ENCODE measurements at regions not wholly inside any gene's neighbourhood (a gene's known extent, or its start where the extent isn't known, plus 50 kb on each side); places are given as distances from the start of the nearest gene placed in this dataset.

GRCh38 chr3:164879201-164879600, 199.1 kb downstream of the SI start:
- H3K4me3 ChIP-seq (ENCODE audit: control insufficient read depth, low read depth, low read length), result no peak overlapping the region
- TF ChIP-seq CTCF (conservative IDR thresholded peaks at IDR 0.05; ENCODE audit: control insufficient read depth, insufficient read depth, low read depth, low read length), result no peak
- DNase-seq (ENCODE audit: low read depth), result no peak

GRCh38 chr3:164864454-164864853, 213.8 kb downstream of the SI start:
- no peak for TF ChIP-seq CTCF (conservative IDR thresholded peaks at IDR 0.05; ENCODE audit: control insufficient read depth, insufficient read depth, low read depth, low read length)
- DNase-seq (ENCODE audit: low read depth), result no peak
- H3K4me3 ChIP-seq (ENCODE audit: control insufficient read depth, low read depth, low read length), result no peak overlapping the region

GRCh38 chr3:164852866-164853265, 225.4 kb downstream of the SI start:
- TF ChIP-seq CTCF (conservative IDR thresholded peaks at IDR 0.05; ENCODE audit: control insufficient read depth, insufficient read depth, low read depth, low read length), result no peak
- H3K4me3 ChIP-seq (ENCODE audit: control insufficient read depth, low read depth, low read length), result no peak overlapping the region
- no peak for DNase-seq (ENCODE audit: low read depth)

GRCh38 chr3:164851905-164852304, 226.4 kb downstream of the SI start:
- no peak for TF ChIP-seq CTCF (conservative IDR thresholded peaks at IDR 0.05; ENCODE audit: control insufficient read depth, insufficient read depth, low read depth, low read length)
- DNase-seq (ENCODE audit: low read depth), result no peak
- H3K4me3 ChIP-seq (ENCODE audit: control insufficient read depth, low read depth, low read length), result no peak overlapping the region

GRCh38 chr3:164851204-164851603, 227.1 kb downstream of the SI start:
- DNase-seq (ENCODE audit: low read depth), result no peak
- TF ChIP-seq CTCF (conservative IDR thresholded peaks at IDR 0.05; ENCODE audit: control insufficient read depth, insufficient read depth, low read depth, low read length), result no peak
- H3K4me3 ChIP-seq (ENCODE audit: control insufficient read depth, low read depth, low read length), result no peak overlapping the region

GRCh38 chr3:164848923-164849322, 229.4 kb downstream of the SI start:
- no peak overlapping the region for H3K4me3 ChIP-seq (ENCODE audit: control insufficient read depth, low read depth, low read length)
- no peak for TF ChIP-seq CTCF (conservative IDR thresholded peaks at IDR 0.05; ENCODE audit: control insufficient read depth, insufficient read depth, low read depth, low read length)
- no peak for DNase-seq (ENCODE audit: low read depth)

- no peak overlapping the region for H3K4me3 ChIP-seq (ENCODE audit: control insufficient read depth, low read depth, low read length)
- DNase-seq (ENCODE audit: low read depth), result no peak
- TF ChIP-seq CTCF (conservative IDR thresholded peaks at IDR 0.05; ENCODE audit: control insufficient read depth, insufficient read depth, low read depth, low read length), result no peak
Measured at GRCh38 chr3:164845739-164846138, 232.6 kb downstream of the SI start.
